ENCODE measurements at regions not wholly inside any gene's neighbourhood (a gene's known extent, or its start where the extent isn't known, plus 50 kb on each side); places are given as distances from the start of the nearest gene placed in this dataset.

DNA sequence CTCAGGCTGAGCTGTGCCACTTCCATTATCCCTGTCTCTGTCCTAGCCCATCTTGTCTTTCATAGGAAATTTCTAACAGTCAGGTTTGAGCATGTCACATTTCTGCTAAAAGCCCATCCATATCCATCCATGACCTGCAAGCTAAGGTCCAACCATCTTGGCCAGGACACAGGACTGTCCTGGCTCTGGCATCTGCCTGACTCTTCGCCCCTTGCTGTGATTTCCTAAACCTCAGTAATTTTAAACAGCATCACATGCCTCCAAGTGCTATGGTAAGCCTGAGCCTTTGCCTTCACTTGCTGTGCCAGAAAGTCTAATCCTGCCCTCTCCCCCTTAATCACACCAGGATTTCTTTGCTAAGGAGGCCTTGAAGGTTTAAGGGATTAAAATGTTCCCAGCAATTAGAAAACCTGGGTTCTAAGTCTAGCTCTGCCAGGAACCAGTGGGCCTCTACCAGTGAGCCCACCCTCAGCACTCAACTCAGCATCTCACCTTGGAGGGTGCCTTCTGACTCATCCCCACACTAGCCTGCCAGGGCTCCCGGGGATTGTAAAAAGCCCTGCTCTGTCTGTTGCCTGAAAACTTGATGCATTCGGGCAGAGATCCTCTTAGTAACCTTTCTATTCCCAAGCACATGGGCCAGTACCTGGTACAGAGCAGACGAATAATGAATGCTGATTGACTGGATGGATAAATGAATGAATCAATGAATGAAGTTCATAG lies 411.0 kb downstream of the LRATD1 start:
- Histone ChIP-seq H3K18ac (ENCODE audit: extremely low read depth, low read length) (peak overlapping the region; percentile 62), H3K9me3 (ENCODE audit: insufficient read depth in 2 of 2, low read depth in 1 of 2, low read length in 1 of 2) (no peaks in the 10 kb centered on the region), H3K79me2 (ENCODE audit: control insufficient read depth in 1 of 2, insufficient read depth in 2 of 2, low read length in 2 of 2) (no peaks in the 10 kb centered on the region), H3K9ac (replicated peaks in 1 of 4; ENCODE audit: extremely low read depth in 1 of 4, low read depth in 3 of 4, low read length in 3 of 4) (no peak overlapping the region), H4K5ac (ENCODE audit: insufficient read length, low read depth, low read length) (peak overlapping the region; percentile 4), H3K4me3 (ENCODE audit: extremely low read depth in 1 of 4, insufficient read depth in 2 of 4, low read depth in 3 of 4, low read length in 4 of 4) (no peak overlapping the region), H3K4ac (replicated peaks; ENCODE audit: insufficient read length, low read depth, low read length) (no peak overlapping the region), H2BK12ac (ENCODE audit: low read depth, low read length) (peak overlapping the region; percentile 89; the same call in 1 of the 2 replicates), H3K27me3 (replicated peaks in 1 of 4; ENCODE audit: control insufficient read depth in 3 of 4, extremely low read depth in 1 of 4, insufficient read depth in 3 of 4, low read length in 3 of 4) (no peaks in the 10 kb centered on the region), H3K23me2 (ENCODE audit: low read depth, low read length) (peaks cover 4% of the 10 kb centered on the region; the same call in 1 of the 2 replicates), H2BK5ac (ENCODE audit: low read depth, low read length) (peak overlapping the region; percentile 84; the same call in 1 of the 2 replicates), H2BK20ac (ENCODE audit: low read length) (peak overlapping the region; percentile 82; the same call in 1 of the 2 replicates), H4K8ac (ENCODE audit: extremely low read depth, insufficient read depth, low read length) (no peak overlapping the region), H3K23ac (ENCODE audit: insufficient read length) (no peak overlapping the region), H3K27ac (ENCODE audit: low read depth, low read length) (no peak overlapping the region), H3K4me1 (replicated peaks in 1 of 4; ENCODE audit: control insufficient read depth in 3 of 4, insufficient read depth in 4 of 4, low read length in 3 of 4) (peaks cover 3 to 13% (median 10%) of the 10 kb centered on the region in 4 experiments), H3K4me2 (ENCODE audit: insufficient read depth in 1 of 2, low read depth in 2 of 2, low read length in 2 of 2) (peak overlapping the region; percentile 7 to 52; a peak in 3 of 4 replicates), H3K14ac (ENCODE audit: insufficient read length) (no peak overlapping the region), H4K91ac (replicated peaks; ENCODE audit: insufficient read length, low read length) (peak overlapping the region; percentile 22), H2AK5ac (ENCODE audit: low read depth, low read length) (0 out of 2 replicates have a peak overlapping the region, but pooled peaks have one; percentile 56), H2AFZ (ENCODE audit: low read length) (no peak overlapping the region), H3K56ac (replicated peaks; ENCODE audit: insufficient read length, low read depth, low read length) (no peak overlapping the region), H2BK120ac (replicated peaks; ENCODE audit: low read depth, low read length) (no peak overlapping the region), H2BK15ac (ENCODE audit: low read length) (peak overlapping the region; percentile 88), H4K20me1 (replicated peaks in 1 of 2; ENCODE audit: control insufficient read depth in 1 of 2, insufficient read depth in 2 of 2, low read length in 2 of 2) (no peaks in the 10 kb centered on the region), H3K79me1 (ENCODE audit: low read depth, low read length) (no peaks in the 10 kb centered on the region), H3K36me3 (ENCODE audit: control insufficient read depth in 2 of 4, insufficient read depth in 4 of 4, low read length in 3 of 4) (no peaks in the 10 kb centered on the region)
- 50% methylated on average over 4 of the region's 4 CpGs; no CpG with 5 or more reads in 1 of the 2 experiments for WGBS, 2 experiments (ENCODE audit: extremely low coverage in 1 of 2, insufficient coverage in 1 of 2, insufficient read length in 1 of 2, insufficient replicate concordance in 2 of 2, low coverage in 1 of 2, low lambda C conversion rate in 2 of 2, missing lambda C conversion rate in 1 of 2)
- ChIA-PET POLR2A (ENCODE audit: partially characterized antibody) (no interaction called here), CTCF (ENCODE audit: partially characterized antibody) (interaction anchor here (1.0 to 1.9 kb wide), 3 partner anchors 11 to 26 kb away, joined by 3 to 8 read pairs (median 6); no protein-coding TSS in a partner anchor)
- DNase-seq (ENCODE audit: low read depth in 1 of 2, low spot score in 2 of 2): no peak
- no peak for FAIRE-seq
- TF ChIP-seq JUND (IDR thresholded peaks at IDR 0.05; ENCODE audit: low read length): 0 out of 2 replicates have a peak, but pooled peaks have one; percentile 20
- no peak for TF ChIP-seq POLR2AphosphoS5 (IDR thresholded peaks at IDR 0.05; ENCODE audit: low read depth, low read length)
- TF ChIP-seq HDAC6 (IDR thresholded peaks at IDR 0.05; ENCODE audit: low read depth, low read length): no peak
- TF ChIP-seq KDM4A (IDR thresholded peaks at IDR 0.05; ENCODE audit: low read depth, low read length, severe bottlenecking): no peak
- no peak for TF ChIP-seq KDM5A (IDR thresholded peaks at IDR 0.05; ENCODE audit: low read length)
- no peak for TF ChIP-seq POLR2A (IDR thresholded peaks at IDR 0.05; ENCODE audit: control extremely low read depth in 1 of 2, low read depth in 2 of 2, low read length in 2 of 2)
- TF ChIP-seq CBX8 (IDR thresholded peaks at IDR 0.05; ENCODE audit: borderline replicate concordance, low read depth, low read length): no peak
- TF ChIP-seq CBX5 (IDR thresholded peaks at IDR 0.05; ENCODE audit: low read depth, low read length): no peak
